ENCODE measurements at regions not wholly inside any gene's neighbourhood (a gene's known extent, or its start where the extent isn't known, plus 50 kb on each side); places are given as distances from the start of the nearest gene placed in this dataset.

GRCh38 chr11:70590356-70590991 lies 192.1 kb downstream of the CTTN start:
- TF ChIP-seq POLR2A (IDR thresholded peaks at IDR 0.05; ENCODE audit: low read length) = no peak
- TF ChIP-seq GATA1 (IDR thresholded peaks at IDR 0.05; ENCODE audit: low read depth, low read length) = no peak

All from erythroblast (primary cell).